ENCODE measurements at regions not wholly inside any gene's neighbourhood (a gene's known extent, or its start where the extent isn't known, plus 50 kb on each side); places are given as distances from the start of the nearest gene placed in this dataset.
"Not testable (repeated sequence)": the region's sequence is repeated elsewhere in the genome, so short reads cannot be mapped to it uniquely, and the experiment has no call there.

DNA sequence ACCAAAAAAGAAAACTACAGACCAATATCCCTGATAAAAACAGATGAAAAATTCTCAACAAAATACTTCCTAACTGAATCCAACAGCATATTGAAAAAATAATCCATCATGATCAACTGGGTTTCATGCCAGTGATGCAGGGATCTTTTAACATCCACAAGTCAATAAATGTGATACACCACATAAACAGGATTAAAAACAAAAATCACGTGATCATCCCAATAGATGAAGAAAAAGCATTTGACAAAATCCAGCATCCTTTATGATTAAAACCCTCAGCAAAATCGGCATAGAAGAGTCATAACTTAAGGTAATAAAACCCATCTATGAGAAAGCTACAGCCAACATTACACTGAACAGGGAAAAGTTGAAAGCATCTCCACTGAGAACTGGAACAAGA lies 107.5 kb downstream of the DCLK3 start:
- DNase-seq: no peak
- Mint-ChIP-seq H3K27me3 (peaks cover 47% of the 10 kb centered on the region), H3K9me3 (peaks cover 2% of the 10 kb centered on the region), H3K36me3 (ENCODE audit: low read depth) (no peaks in the 10 kb centered on the region), H3K27ac (no peak overlapping the region), H3K4me3 (no peak overlapping the region), H3K4me1 (ENCODE audit: low read depth) (no peaks in the 10 kb centered on the region)

DNA sequence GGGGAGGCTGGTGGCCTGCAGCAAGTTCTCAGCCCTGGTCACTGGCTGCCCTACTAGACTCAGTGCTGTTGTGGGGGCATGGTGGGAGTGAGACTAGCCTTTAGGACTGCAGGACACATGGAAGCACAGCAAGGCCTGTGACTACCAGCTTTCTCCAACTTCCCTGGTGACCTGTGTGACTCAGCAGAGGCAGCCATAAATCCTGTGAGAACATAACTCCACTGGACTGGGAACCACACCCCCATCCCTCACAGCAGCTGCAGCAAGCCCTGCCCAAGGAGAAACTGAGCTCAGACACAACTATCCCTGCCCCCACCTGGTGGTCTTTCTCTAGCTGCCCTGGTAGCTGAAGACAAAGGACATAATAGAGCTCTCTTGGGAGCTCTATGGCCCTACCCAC lies 111.3 kb downstream of the DCLK3 start:
- Mint-ChIP-seq H3K9me3 (peaks cover 2% of the 10 kb centered on the region), H3K4me3 (no peak overlapping the region), H3K4me1 (ENCODE audit: low read depth) (no peaks in the 10 kb centered on the region), H3K36me3 (ENCODE audit: low read depth) (no peaks in the 10 kb centered on the region), H3K27me3 (peaks cover 67% of the 10 kb centered on the region), H3K27ac (no peak overlapping the region)
- DNase-seq: no peak

DNA sequence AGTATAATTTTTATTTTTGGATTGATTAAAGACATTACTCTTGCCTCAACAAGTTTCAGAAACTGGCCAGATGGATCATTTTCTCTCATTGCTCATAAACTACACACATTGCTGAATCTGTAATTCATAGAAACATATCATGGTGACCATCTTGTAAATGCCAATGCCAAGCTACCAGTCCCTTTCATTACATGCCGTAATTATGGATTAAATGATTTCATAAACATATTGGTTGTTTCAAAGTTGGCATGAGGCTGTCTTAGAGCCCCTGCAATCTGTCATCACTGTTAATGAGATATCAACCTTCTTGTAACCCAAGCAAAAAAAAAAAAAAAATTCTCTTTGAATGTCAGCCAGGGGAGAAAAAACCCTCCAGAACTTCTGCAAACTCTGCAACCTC lies 112.2 kb downstream of the DCLK3 start:
- Mint-ChIP-seq H3K4me1 (ENCODE audit: low read depth) (no peaks in the 10 kb centered on the region), H3K4me3 (no peak overlapping the region), H3K27ac (no peak overlapping the region), H3K36me3 (ENCODE audit: low read depth) (no peaks in the 10 kb centered on the region), H3K9me3 (peaks cover 2% of the 10 kb centered on the region), H3K27me3 (peaks cover 64% of the 10 kb centered on the region)
- DNase-seq: no peak

DNA sequence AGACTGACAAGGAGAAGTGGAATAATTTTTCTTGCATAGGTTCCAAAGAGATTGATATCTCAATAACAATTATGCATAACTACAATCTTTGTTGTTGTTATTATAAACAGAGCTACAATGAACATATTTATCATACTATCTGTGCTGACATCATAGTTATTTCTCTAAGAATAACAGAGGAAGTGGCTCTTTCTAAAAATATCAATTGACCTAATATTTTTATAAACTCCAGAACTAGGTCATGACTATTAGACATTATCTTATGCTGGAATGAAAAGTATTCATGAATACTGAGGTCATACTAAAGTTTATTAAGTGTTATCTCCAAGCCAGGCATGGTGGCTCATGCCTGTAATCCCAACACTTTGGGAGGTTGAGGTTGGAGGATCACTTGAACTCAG lies 114.1 kb downstream of the DCLK3 start:
- H3K27ac Mint-ChIP-seq: no peak overlapping the region
- no peaks in the 10 kb centered on the region for H3K36me3 Mint-ChIP-seq (ENCODE audit: low read depth)
- no peak overlapping the region for H3K4me3 Mint-ChIP-seq
- no peaks in the 10 kb centered on the region for H3K4me1 Mint-ChIP-seq (ENCODE audit: low read depth)
- no peak for DNase-seq
- H3K27me3 Mint-ChIP-seq: peaks cover 70% of the 10 kb centered on the region
- peaks cover 2% of the 10 kb centered on the region for H3K9me3 Mint-ChIP-seq

DNA sequence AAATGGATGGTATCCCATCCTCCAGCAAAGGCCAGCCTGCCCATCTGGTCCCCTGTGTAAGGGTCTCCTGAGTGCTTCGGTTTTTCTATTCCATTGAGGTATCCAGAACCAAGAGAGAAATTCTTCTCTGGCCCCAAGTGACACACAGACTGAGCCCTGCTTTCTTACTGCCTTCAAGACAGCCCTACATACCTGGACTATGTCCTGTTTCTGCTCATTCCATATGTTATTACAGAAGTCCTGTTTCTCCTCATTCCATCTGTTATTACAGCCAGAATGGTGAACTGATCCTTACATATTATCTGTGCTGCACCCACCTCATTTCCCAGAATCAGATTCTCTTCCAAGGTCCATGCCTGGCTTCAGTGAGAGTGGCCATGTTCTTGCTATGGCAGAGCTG lies 115.2 kb downstream of the DCLK3 start:
- Mint-ChIP-seq H3K9me3 (peaks cover 2% of the 10 kb centered on the region), H3K27me3 (peaks cover 63% of the 10 kb centered on the region), H3K4me1 (ENCODE audit: low read depth) (no peaks in the 10 kb centered on the region), H3K4me3 (no peak overlapping the region), H3K36me3 (ENCODE audit: low read depth) (no peaks in the 10 kb centered on the region), H3K27ac (no peak overlapping the region)
- no peak for DNase-seq

DNA sequence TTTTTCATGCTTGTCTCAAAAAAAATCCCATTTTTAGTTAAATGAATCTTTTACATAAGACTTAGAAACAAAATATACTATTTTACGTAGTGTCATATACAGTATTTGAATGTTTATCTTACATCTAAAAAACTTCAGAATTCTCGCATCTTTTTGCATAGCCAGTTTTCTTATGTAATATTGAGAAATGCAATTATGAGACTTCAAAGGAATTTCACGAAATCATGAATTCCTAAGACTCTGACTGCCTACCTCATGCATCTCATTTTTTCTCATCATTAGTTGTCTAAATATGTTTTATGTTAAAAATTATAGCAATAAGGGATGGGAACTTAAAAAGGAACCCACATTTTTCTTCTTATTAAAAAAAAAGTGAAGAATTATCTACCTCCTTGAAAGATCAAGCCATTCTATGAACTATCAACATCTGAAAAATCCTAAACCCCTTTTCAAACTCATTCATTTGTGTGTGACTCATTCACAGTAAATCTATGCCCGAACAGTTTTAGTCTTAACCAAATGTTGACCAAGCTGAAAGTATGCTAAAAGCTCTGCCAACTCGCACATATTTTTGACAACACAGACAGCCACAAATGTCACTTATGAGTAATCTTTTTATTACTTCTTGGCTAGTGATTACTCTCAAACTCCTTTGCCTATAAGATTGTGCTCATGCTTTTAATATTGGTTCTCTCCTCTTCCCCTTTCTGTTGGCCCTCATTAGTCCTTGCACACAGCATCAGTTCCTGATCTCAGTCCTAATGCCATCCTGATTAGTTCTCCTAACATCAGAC lies 115.9 kb downstream of the DCLK3 start:
- H3K36me3 Mint-ChIP-seq (ENCODE audit: low read depth): no peaks in the 10 kb centered on the region
- DNase-seq: no peak
- H3K27ac Mint-ChIP-seq: no peak overlapping the region
- peaks cover 56% of the 10 kb centered on the region for H3K27me3 Mint-ChIP-seq
- no peak overlapping the region for H3K4me3 Mint-ChIP-seq
- no peaks in the 10 kb centered on the region for H3K4me1 Mint-ChIP-seq (ENCODE audit: low read depth)
- H3K9me3 Mint-ChIP-seq: peaks cover under 1% of the 10 kb centered on the region

DNA sequence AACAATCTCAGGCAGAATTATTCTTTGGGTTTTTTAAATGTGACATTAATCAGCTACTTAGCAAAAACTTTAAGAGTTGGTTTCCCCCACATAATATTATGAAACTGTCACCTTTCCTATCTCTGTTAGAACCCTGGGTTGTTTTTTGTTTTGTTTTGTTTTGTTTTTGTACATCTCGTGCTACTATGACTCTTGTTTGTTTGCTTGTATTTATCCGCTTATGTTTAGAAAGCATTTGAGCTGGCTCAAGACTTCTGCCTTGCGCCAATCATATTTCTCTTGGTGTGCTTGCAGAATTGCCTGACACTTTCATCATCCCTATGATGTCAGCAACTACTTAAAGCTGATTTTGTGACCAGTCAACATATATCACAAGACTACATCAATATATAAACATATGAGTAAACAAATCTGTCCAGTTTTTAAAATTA lies 116.9 kb downstream of the DCLK3 start:
- Mint-ChIP-seq H3K4me1 (ENCODE audit: low read depth) (no peaks in the 10 kb centered on the region), H3K27ac (no peak overlapping the region), H3K36me3 (ENCODE audit: low read depth) (no peaks in the 10 kb centered on the region), H3K4me3 (no peak overlapping the region), H3K9me3 (no peaks in the 10 kb centered on the region), H3K27me3 (peaks cover 53% of the 10 kb centered on the region)
- no peak for DNase-seq

DNA sequence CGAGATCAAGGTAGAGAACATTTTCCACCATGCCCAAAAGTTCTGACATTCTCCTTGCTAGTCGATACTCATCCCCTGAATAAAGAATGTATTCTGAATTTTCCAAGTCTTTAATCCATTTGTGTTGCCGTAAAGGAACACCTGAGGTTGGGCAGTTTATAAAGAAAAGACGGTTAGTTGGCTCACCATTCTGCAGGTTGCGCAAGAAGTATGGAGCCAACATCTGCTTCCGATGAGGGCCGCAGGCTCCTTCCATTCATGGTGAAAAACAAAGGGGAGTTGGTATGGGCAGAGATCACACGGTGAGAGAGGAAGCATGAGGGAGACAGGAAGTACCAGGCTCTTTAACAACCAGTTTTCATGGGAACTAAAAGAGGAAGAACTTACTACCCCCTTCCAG lies 121.2 kb downstream of the DCLK3 start:
- DNase-seq: no peak
- no peaks in the 10 kb centered on the region for H3K9me3 Mint-ChIP-seq
- peaks cover 23% of the 10 kb centered on the region for H3K27me3 Mint-ChIP-seq
- no peaks in the 10 kb centered on the region for H3K4me1 Mint-ChIP-seq (ENCODE audit: low read depth)
- no peaks in the 10 kb centered on the region for H3K36me3 Mint-ChIP-seq (ENCODE audit: low read depth)
- H3K4me3 Mint-ChIP-seq: no peak overlapping the region
- H3K27ac Mint-ChIP-seq: no peak overlapping the region

DNA sequence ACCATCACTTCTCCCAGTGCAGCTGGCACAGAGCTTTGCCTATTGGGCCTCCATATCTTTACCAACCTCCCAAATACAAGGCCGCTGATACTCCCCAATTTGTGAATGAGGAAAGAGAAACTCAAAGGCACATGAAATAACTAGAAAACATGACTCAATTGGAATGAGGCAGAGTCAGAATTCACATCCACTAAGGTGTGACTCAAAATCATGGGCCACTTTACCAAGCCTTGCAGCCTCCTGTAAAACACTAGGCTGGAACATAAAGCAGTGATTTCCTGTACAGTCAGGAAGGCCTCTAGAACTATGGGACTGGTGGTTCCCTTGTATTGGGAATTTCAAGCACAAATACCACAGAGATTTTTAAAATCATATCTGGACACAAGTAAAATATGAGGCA lies 128.6 kb downstream of the DCLK3 start:
- DNase-seq: no peak
- Mint-ChIP-seq H3K27me3 (no peaks in the 10 kb centered on the region), H3K36me3 (ENCODE audit: low read depth) (no peaks in the 10 kb centered on the region), H3K4me3 (no peak overlapping the region), H3K4me1 (ENCODE audit: low read depth) (no peaks in the 10 kb centered on the region), H3K9me3 (no peaks in the 10 kb centered on the region), H3K27ac (no peak overlapping the region)

DNA sequence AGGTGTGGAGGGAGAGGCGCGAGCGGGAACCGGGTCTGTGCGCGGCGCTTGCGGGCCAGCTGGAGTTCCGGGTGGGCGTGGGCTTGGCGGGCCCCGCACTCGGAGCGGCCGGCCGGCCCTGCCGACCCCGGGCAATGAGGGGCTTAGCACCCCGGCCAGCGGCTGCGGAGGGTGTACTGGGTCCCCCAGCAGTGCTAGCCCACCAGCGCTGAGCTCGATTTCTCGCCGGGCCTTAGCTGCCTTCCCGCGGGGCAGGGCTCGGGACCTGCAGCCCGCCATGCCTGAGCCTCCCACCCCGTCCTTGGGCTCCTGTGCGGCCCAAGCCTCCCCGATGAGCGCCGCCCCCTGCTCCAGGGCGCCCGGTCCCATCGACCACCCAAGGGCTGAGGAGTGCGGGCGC lies 130.5 kb downstream of the DCLK3 start:
- not testable (repeated sequence) for H3K27me3 Mint-ChIP-seq; DNase-seq; H3K4me1 Mint-ChIP-seq (ENCODE audit: low read depth); H3K4me3 Mint-ChIP-seq; H3K9me3 Mint-ChIP-seq; H3K36me3 Mint-ChIP-seq (ENCODE audit: low read depth); H3K27ac Mint-ChIP-seq

DNA sequence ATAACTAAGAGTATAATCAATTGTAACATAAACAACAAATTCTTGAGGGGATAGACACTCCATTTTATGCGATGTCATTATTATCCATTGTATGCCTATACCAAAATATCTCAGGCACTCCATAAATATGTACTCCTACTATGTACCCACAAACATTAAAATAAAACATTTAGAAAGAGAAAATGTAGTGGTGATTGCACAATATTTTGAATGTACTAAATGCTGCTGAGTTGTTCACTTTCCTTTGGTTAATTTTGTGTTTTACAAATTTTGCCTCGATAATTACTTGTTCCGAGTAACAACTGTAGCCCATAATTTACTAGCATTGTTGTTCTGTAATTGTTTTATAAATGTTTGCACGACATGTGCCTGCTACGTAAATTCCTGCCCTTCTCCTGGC lies 131.3 kb downstream of the DCLK3 start:
- no peak overlapping the region for H3K27ac Mint-ChIP-seq
- no peak for DNase-seq
- H3K27me3 Mint-ChIP-seq: no peaks in the 10 kb centered on the region
- no peak overlapping the region for H3K4me3 Mint-ChIP-seq
- no peaks in the 10 kb centered on the region for H3K36me3 Mint-ChIP-seq (ENCODE audit: low read depth)
- H3K9me3 Mint-ChIP-seq: no peaks in the 10 kb centered on the region
- no peaks in the 10 kb centered on the region for H3K4me1 Mint-ChIP-seq (ENCODE audit: low read depth)

DNA sequence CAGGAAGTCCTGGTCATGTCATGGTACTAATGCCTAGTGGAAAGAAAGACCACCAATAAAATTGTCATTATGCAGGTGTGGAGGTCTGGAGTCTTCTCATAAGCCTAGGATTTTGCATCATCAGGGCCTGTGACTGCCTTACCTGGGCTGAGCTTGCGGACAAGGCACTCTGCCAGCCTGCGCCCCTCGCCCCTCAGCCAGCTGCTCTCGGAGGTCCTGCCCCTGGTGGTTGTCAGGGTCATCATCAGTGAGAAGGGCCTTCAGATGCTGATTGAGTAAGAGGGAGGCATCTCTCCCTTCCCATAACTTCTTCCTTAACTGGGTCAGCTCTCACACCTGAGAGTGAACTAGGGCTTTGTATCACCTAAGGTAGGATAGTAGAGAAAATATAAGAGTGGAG lies 132.8 kb downstream of the DCLK3 start:
- H3K9me3 Mint-ChIP-seq: no peaks in the 10 kb centered on the region
- no peak for DNase-seq
- H3K4me1 Mint-ChIP-seq (ENCODE audit: low read depth): no peaks in the 10 kb centered on the region
- no peak overlapping the region for H3K4me3 Mint-ChIP-seq
- no peak overlapping the region for H3K27ac Mint-ChIP-seq
- no peaks in the 10 kb centered on the region for H3K36me3 Mint-ChIP-seq (ENCODE audit: low read depth)
- peaks cover 5% of the 10 kb centered on the region for H3K27me3 Mint-ChIP-seq

DNA sequence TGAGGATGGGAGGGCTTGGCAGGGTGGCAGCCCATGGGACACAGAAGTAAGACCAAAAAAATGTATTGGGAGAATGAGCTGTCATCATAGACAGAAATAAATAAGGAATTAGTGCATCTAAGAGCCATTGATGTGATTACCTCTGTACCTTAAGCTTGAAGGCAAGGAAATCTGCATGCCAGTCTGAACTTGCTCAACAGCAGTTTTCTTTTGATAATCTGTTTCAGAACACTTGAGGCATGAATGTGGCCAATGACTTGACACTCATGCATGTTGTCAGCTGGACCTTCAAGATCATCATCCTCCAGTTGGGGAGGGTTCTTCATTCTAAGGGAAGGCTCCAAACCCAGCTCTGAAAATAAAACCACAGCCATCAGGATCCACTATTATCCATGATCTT lies 148.5 kb downstream of the DCLK3 start:
- Mint-ChIP-seq H3K4me3 (no peak overlapping the region), H3K27ac (no peak overlapping the region), H3K4me1 (ENCODE audit: low read depth) (no peaks in the 10 kb centered on the region), H3K27me3 (peaks cover 8% of the 10 kb centered on the region), H3K9me3 (no peaks in the 10 kb centered on the region), H3K36me3 (ENCODE audit: low read depth) (no peaks in the 10 kb centered on the region)
- DNase-seq: no peak

DNA sequence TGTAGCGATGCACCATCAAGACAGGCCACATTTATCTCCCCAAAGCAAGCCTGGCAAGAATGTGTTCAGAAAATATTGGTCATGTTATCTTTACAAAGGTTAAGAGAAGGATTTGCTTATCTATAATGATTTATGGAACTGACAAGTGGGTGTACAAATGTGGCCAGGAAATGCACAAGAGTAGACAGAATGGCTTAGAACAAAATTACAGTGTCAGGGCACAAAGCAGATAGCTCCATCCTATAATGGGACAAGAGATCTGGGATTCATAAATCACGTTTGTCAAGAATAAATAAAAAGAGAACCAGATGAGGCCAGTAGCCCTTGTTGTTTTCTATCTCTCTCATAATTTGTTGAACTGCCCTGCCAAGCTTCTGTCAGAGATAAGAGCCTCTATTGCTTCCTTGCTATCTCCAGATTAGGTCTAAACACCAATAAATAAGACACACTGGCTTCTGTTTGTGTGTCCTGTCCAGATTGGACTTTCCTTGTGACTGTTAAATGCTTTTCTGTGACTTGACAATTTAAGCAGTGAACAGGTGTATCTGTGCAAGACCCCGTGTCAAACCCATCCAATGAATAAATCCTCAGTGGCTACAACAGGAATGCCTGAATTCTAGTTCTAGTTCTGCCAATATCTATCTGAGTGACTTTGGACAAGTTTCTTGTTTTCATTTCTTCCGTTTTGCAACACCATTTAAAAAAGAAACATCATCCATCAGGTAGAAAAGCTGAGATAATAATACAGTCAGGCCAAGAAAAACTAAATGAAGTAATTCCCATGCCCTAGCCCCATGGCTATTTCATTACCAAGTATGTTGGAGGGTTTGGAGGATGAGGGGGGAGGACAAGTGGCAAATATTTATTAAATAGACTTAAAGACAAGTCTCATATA lies 157.2 kb downstream of the DCLK3 start:
- no peaks in the 10 kb centered on the region for H3K4me1 Mint-ChIP-seq (ENCODE audit: low read depth)
- H3K9me3 Mint-ChIP-seq: no peaks in the 10 kb centered on the region
- peaks cover 6% of the 10 kb centered on the region for H3K27me3 Mint-ChIP-seq
- no peak overlapping the region for H3K4me3 Mint-ChIP-seq
- no peak overlapping the region for H3K27ac Mint-ChIP-seq
- no peak for DNase-seq
- no peaks in the 10 kb centered on the region for H3K36me3 Mint-ChIP-seq (ENCODE audit: low read depth)

DNA sequence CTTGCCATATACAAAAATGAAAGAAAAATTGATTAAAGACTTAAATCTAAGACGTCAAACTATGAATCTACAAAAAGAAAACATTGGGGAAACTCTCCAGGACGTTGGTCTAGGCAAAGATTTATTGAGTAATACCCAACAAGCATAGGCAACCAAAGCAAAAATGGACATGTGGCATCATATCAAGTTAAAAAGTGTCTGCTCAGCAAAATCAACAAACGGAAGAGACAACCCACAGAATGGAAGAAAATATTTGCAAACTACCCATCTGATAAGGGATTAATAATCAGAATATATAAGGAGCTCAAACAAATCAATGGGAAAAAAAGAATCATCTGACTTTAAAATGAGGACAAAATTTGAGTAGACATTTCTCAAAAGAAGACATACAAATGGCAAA lies 160.9 kb downstream of the DCLK3 start:
- Mint-ChIP-seq H3K4me3 (no peak overlapping the region), H3K4me1 (ENCODE audit: low read depth) (no peaks in the 10 kb centered on the region), H3K27ac (no peak overlapping the region), H3K27me3 (peaks cover 7% of the 10 kb centered on the region), H3K9me3 (no peaks in the 10 kb centered on the region), H3K36me3 (ENCODE audit: low read depth) (no peaks in the 10 kb centered on the region)
- DNase-seq: no peak

All from activated T-cell treated with anti-CD3 and anti-CD28 coated beads, Interleukin-2, amount 50 U/mL, for 24 hours (primary cell).